Gastroesophageal sphincter (tissue), 4 donors: ENCODE measurements at regions not wholly inside any gene's neighbourhood (a gene's known extent, or its start where the extent isn't known, plus 50 kb on each side); places are given as distances from the start of the nearest gene placed in this dataset.
A peak's percentile ranks its signal among the peaks of the same experiment; 100 is the strongest.

Source experiments
- ATAC-seq: fragments of 150-250 bp; one replicate; pipeline ENCODE4 v1.9.1; 2016; ENCODE audit warnings: mild to moderate bottlenecking, moderate library complexity
- H3K27ac ChIP-seq, 4 donors: fragments of 200-600 bp; sonication (generic) in 3 of 4; 1 replicate in 3 of 4; 2 replicates in 1 of 4; pipeline ENCODE4 v1.5.1; 2016 to 2019
- H3K27me3 ChIP-seq: fragments of 200-600 bp; sonication (generic); one replicate; pipeline ENCODE4 v1.5.1; 2019
- H3K36me3 ChIP-seq, 2 donors: fragments of 200-600 bp; sonication (generic); one replicate each; pipeline ENCODE4 v1.5.1; 2019; ENCODE audit warnings: control low read depth in 1 of 2
- H3K4me1 ChIP-seq, 3 donors: fragments of 200-600 bp; sonication (generic); 1 replicate in 2 of 3; 2 replicates in 1 of 3; pipeline ENCODE4 v1.5.1; 2016 to 2019; ENCODE audit warnings: control low read depth in 2 of 3
- H3K4me3 ChIP-seq, 2 donors: fragments of 200-600 bp; sonication (generic); one replicate each; pipeline ENCODE4 v1.5.1; 2019; ENCODE audit warnings: mild to moderate bottlenecking in 1 of 2, moderate library complexity in 1 of 2
- H3K9me3 ChIP-seq, 3 donors: fragments of 200-600 bp; sonication (generic); one replicate each; pipeline ENCODE4 v1.5.1; 2017 to 2019; ENCODE audit warnings: control low read depth in 2 of 3
- CTCF ChIP-seq, 4 experiments: fragments of 200-600 bp in 2 of 4; fragments of 450-650 bp in 2 of 4; sonication (generic) in 1 of 4; IDR thresholded peaks; one replicate each; pipeline ENCODE4 v1.5.1; 2017 to 2019; ENCODE audit warnings: antibody characterized with exemption in 4 of 4, mild to moderate bottlenecking in 2 of 4, moderate library complexity in 2 of 4
- EP300 ChIP-seq: sonication (generic); formaldehyde crosslinking; IDR thresholded peaks from one replicate; pipeline ENCODE4 v1.6.1; 2017; ENCODE audit warnings: antibody characterized with exemption, mild to moderate bottlenecking
- POLR2A ChIP-seq, 2 donors: fragments of 450-650 bp; IDR thresholded peaks; one replicate each; pipeline ENCODE4 v1.6.1; 2017; ENCODE audit warnings: antibody characterized with exemption in 2 of 2, mild to moderate bottlenecking in 2 of 2, moderate library complexity in 1 of 2
- POLR2AphosphoS5 ChIP-seq: sonication (generic); formaldehyde crosslinking; IDR thresholded peaks from one replicate; pipeline ENCODE4 v1.6.1; 2017; ENCODE audit warnings: antibody characterized with exemption
- WGBS, 2 donors: methylation state at CpG; one replicate each; pipeline ENCODE4 v1.1.5; 2018; ENCODE audit warnings: low coverage in 1 of 2; 5-methylcytosine and 5-hydroxymethylcytosine counted together

GRCh38 chrX:39170464-39170863 is 369.2 kb downstream of the MID1IP1 start:
- no peaks in the 10 kb centered on the region for H3K27me3 ChIP-seq
- peaks cover 0 to 10% (median 0%) of the 10 kb centered on the region in 3 donors for H3K4me1 ChIP-seq
- H3K27ac ChIP-seq, result no peak overlapping the region
- 78% methylated on average over 3 of the region's 3 CpGs; no CpG with 5 or more reads in 1 of the 2 donors for WGBS, 2 donors
- no peak for ATAC-seq
- H3K4me3 ChIP-seq, result no peak overlapping the region
- no peaks in the 10 kb centered on the region for H3K36me3 ChIP-seq
- no peak for TF ChIP-seq EP300
- no peak for TF ChIP-seq CTCF (IDR thresholded peaks at IDR 0.05)
- no peak for TF ChIP-seq POLR2A (IDR thresholded peaks at IDR 0.05)
- TF ChIP-seq POLR2AphosphoS5, result no peak
- no peaks in the 10 kb centered on the region for H3K9me3 ChIP-seq

GRCh38 chrX:39171686-39172085 is 370.4 kb downstream of the MID1IP1 start:
- Histone ChIP-seq H3K4me3 (no peak overlapping the region), H3K27ac (no peak overlapping the region), H3K4me1 (peaks cover 0 to 14% (median 0%) of the 10 kb centered on the region in 3 donors), H3K36me3 (no peaks in the 10 kb centered on the region), H3K27me3 (no peaks in the 10 kb centered on the region), H3K9me3 (no peaks in the 10 kb centered on the region)
- TF ChIP-seq POLR2AphosphoS5 (no peak), EP300 (no peak), CTCF (IDR thresholded peaks at IDR 0.05) (no peak), POLR2A (IDR thresholded peaks at IDR 0.05) (no peak)
- ATAC-seq, result no peak
- 80% methylated on average over 2 of the region's 3 CpGs; no CpG with 5 or more reads in 1 of the 2 donors for WGBS, 2 donors

- ATAC-seq, result no peak
- Histone ChIP-seq H3K4me1 (peaks cover 0 to 14% (median 0%) of the 10 kb centered on the region in 3 donors), H3K4me3 (peak overlapping the region in 1 of 2 donors; percentile 19), H3K36me3 (no peaks in the 10 kb centered on the region), H3K27ac (peak overlapping the region in 2 of 4 donors; percentile 15 to 24), H3K27me3 (no peaks in the 10 kb centered on the region), H3K9me3 (no peaks in the 10 kb centered on the region)
- 0 to 89% methylated on average over 1 to 3 of the region's 5 CpGs for WGBS, 2 donors
- TF ChIP-seq POLR2AphosphoS5, result no peak
- TF ChIP-seq POLR2A (IDR thresholded peaks at IDR 0.05), result no peak
- TF ChIP-seq CTCF (IDR thresholded peaks at IDR 0.05), result no peak
- TF ChIP-seq EP300, result no peak
These were observed 373.0 kb downstream of the MID1IP1 start for GRCh38 chrX:39174241-39174771.

- peak overlapping the region in 1 of 2 donors; percentile 19 for H3K4me3 ChIP-seq
- TF ChIP-seq CTCF (IDR thresholded peaks at IDR 0.05) (no peak), POLR2A (IDR thresholded peaks at IDR 0.05) (no peak), EP300 (no peak), POLR2AphosphoS5 (no peak)
- H3K9me3 ChIP-seq, result no peaks in the 10 kb centered on the region
- no peaks in the 10 kb centered on the region for H3K27me3 ChIP-seq
- no peaks in the 10 kb centered on the region for H3K36me3 ChIP-seq
- peak overlapping the region in 2 of 4 donors; percentile 15 to 24 for H3K27ac ChIP-seq
- 3 to 20% methylated on average over 6 to 7 of the region's 13 CpGs for WGBS, 2 donors
- peak; percentile 50 for ATAC-seq
- H3K4me1 ChIP-seq, result peaks cover 0 to 14% (median 0%) of the 10 kb centered on the region in 3 donors
These were observed 373.6 kb downstream of the MID1IP1 start for GRCh38 chrX:39174772-39175417.
